K562 (cell line): ENCODE measurements at regions not wholly inside any gene's neighbourhood (a gene's known extent, or its start where the extent isn't known, plus 50 kb on each side); places are given as distances from the start of the nearest gene placed in this dataset.
A peak's percentile ranks its signal among the peaks of the same experiment; 100 is the strongest.

Experiments
- ATAC-seq: fragments of 200-7000 bp; cut with Tn5 transposase; 3 replicates; pipeline ENCODE4 v1.9.1; 2020; ENCODE audit warnings: moderate library complexity
- BruUV-seq: library from RNA; stranded (reverse); fragments of 400-500 nt; replicated peaks from 2 replicates; lab custom pipeline; 2021; lab: Mats Ljungman, UMichigan
- CTCF ChIA-PET: fragments of 300-600 bp; formaldehyde crosslinking; extraction: SDS; loops from one replicate; lab custom pipeline; 2021; ENCODE audit warnings: low intra/inter-chr PET ratio; lab: Yijun Ruan, JAX
- POLR2A ChIA-PET: fragments of 300-600, 350-650 bp; sonication (Branson Sonifier 250); formaldehyde crosslinking; extraction: SDS; loops from one replicate; lab custom pipeline; 2021; ENCODE audit warnings: antibody characterized with exemption, inconsistent platforms; lab: Yijun Ruan, JAX
- DNase-seq, 4 experiments: peaks; one replicate each; pipeline versions ENCODE4 v3.0.0 to v3.0.0-alpha.2; 2011 to 2018; ENCODE audit warnings: low spot score in 3 of 4, mixed read lengths in 3 of 4; ENCODE audit errors: extremely low read depth in 1 of 4
- FAIRE-seq: peaks from 2 replicates; lab custom pipeline; 2011; peaks lifted over from hg19 to GRCh38; lab: Jason Lieb, UNC
- H2AFZ ChIP-seq: 2 replicates; pipeline ENCODE4 v1.6.0; 2011; ENCODE audit warnings: low read depth, low read length, control low read depth, inconsistent platforms
- H3K27ac ChIP-seq: fragments of 200-600 bp; 3 replicates; pipeline ENCODE4 v1.8.0; 2011; ENCODE audit warnings: low read depth, mild to moderate bottlenecking, control low read depth, inconsistent platforms, low read length, moderate library complexity, mixed read lengths; ENCODE audit errors: extremely low read depth
- H3K27me3 ChIP-seq, 2 experiments: fragments of 300-600 bp in 1 of 2; 2 replicates in 1 of 2; 3 replicates in 1 of 2; pipeline versions ENCODE4 v1.6.0 to v1.8.0; 2011; ENCODE audit warnings: inconsistent platforms in 2 of 2, low read length in 2 of 2, mild to moderate bottlenecking in 1 of 2, mixed read lengths in 1 of 2, moderate library complexity in 1 of 2; ENCODE audit not compliant: control insufficient read depth in 2 of 2, insufficient read depth in 2 of 2
- H3K36me3 ChIP-seq: fragments of 300-600 bp; 3 replicates; pipeline ENCODE4 v1.8.0; 2011; ENCODE audit warnings: mild to moderate bottlenecking, low read length, inconsistent platforms; ENCODE audit not compliant: control insufficient read depth, insufficient read depth
- H3K4me1 ChIP-seq, 2 experiments: fragments of 200-600 bp in 1 of 2; replicated peaks in 1 of 2; 2 replicates in 1 of 2; 3 replicates in 1 of 2; pipeline versions ENCODE4 v1.5.1 to v1.8.0; 2011; ENCODE audit warnings: inconsistent platforms in 2 of 2, low read length in 2 of 2, mild to moderate bottlenecking in 1 of 2, mixed read lengths in 1 of 2, moderate library complexity in 1 of 2; ENCODE audit not compliant: control insufficient read depth in 2 of 2, insufficient read depth in 2 of 2
- H3K4me2 ChIP-seq: 2 replicates; pipeline ENCODE4 v1.6.1; 2011; ENCODE audit warnings: low read length, control low read depth, inconsistent platforms, mixed read lengths; ENCODE audit not compliant: insufficient read depth
- H3K4me3 ChIP-seq: fragments of 200-600 bp; sonication (generic), shearing (Covaris generic); 2 replicates; pipeline ENCODE4 v1.5.1; 2016; ENCODE audit warnings: control low read depth, inconsistent platforms
- H3K79me2 ChIP-seq: fragments of 200-600 bp; 3 replicates; pipeline ENCODE4 v1.8.0; 2011; ENCODE audit warnings: low read length, inconsistent platforms; ENCODE audit not compliant: control insufficient read depth, insufficient read depth
- H3K9ac ChIP-seq, 2 experiments: 2 replicates each; pipeline versions ENCODE4 v1.6.0 to v1.6.1; 2011; ENCODE audit warnings: low read depth in 2 of 2, low read length in 2 of 2, control low read depth in 1 of 2, inconsistent platforms in 1 of 2, mild to moderate bottlenecking in 1 of 2, mixed read lengths in 1 of 2; ENCODE audit not compliant: insufficient read depth in 1 of 2
- H3K9me1 ChIP-seq: one replicate; pipeline ENCODE4 v1.6.0; 2011; ENCODE audit warnings: inconsistent platforms, mild to moderate bottlenecking, low read length, moderate library complexity; ENCODE audit not compliant: control insufficient read depth, insufficient read depth
- H3K9me3 ChIP-seq: replicated peaks from 2 replicates; pipeline ENCODE4 v1.5.1; 2011; ENCODE audit warnings: low read depth, low read length, inconsistent platforms; ENCODE audit not compliant: control insufficient read depth, insufficient read depth
- H4K20me1 ChIP-seq: replicated peaks from 2 replicates; pipeline ENCODE4 v1.6.1; 2011; ENCODE audit warnings: low read length, inconsistent platforms, mixed read lengths; ENCODE audit not compliant: control insufficient read depth, insufficient read depth
- ATF7 ChIP-seq: fragments of 450-650 bp; IDR thresholded peaks from 2 replicates; pipeline ENCODE4 v1.7.1; 2014; ENCODE audit warnings: mild to moderate bottlenecking, moderate library complexity
- BDP1 ChIP-seq: IDR thresholded peaks from 3 replicates; pipeline ENCODE4 v1.6.1; 2011; ENCODE audit not compliant: insufficient read length, insufficient read depth
- CBX2 ChIP-seq: fragments of 200-600 bp; sonication (generic); IDR thresholded peaks from one replicate; pipeline ENCODE4 v1.6.1; 2012; ENCODE audit warnings: mild to moderate bottlenecking, low read length, inconsistent platforms; ENCODE audit not compliant: insufficient read depth, poor library complexity, severe bottlenecking
- EGR1 ChIP-seq: fragments of 450-650 bp; conservative IDR thresholded peaks from 2 replicates; pipeline ENCODE4 v1.6.1; 2017; ENCODE audit warnings: mild to moderate bottlenecking
- FOSL1 ChIP-seq: fragments of 200-800 bp; sonication (Bioruptor generic); conservative IDR thresholded peaks from 2 replicates; pipeline ENCODE4 v1.6.1; 2016; ENCODE audit warnings: missing genetic modification characterization, missing compliant biosample characterization
- GABPB1 ChIP-seq: sonication (generic); formaldehyde crosslinking; IDR thresholded peaks from 2 replicates; pipeline ENCODE4 v1.8.0; 2022; ENCODE audit warnings: mild to moderate bottlenecking, missing genetic modification reagents
- GATAD2A ChIP-seq: fragments of 450-650 bp; IDR thresholded peaks from 2 replicates; pipeline ENCODE4 v1.6.1; 2017
- HDAC3 ChIP-seq: fragments of 450-650 bp; IDR thresholded peaks from 2 replicates; pipeline ENCODE4 v1.6.1; 2018; ENCODE audit warnings: borderline replicate concordance, mild to moderate bottlenecking, moderate library complexity; ENCODE audit not compliant: partially characterized antibody
- JUND ChIP-seq, 2 experiments: IDR thresholded peaks; 2 replicates in 1 of 2; 3 replicates in 1 of 2; pipeline ENCODE4 v1.6.1; 2011; ENCODE audit warnings: borderline replicate concordance in 2 of 2, low read depth in 2 of 2, low read length in 2 of 2, improper control_type of control experiment in 1 of 2, missing biosample characterization in 1 of 2, missing genetic modification characterization in 1 of 2, missing genetic modification reagents in 1 of 2
- KLF16 ChIP-seq: IDR thresholded peaks from 2 replicates; pipeline ENCODE4 v1.6.1; 2016; ENCODE audit warnings: antibody characterized with exemption
- MEF2A ChIP-seq: IDR thresholded peaks from 2 replicates; pipeline ENCODE4 v1.6.1; 2011; ENCODE audit warnings: low read depth, mild to moderate bottlenecking, low read length, moderate library complexity; ENCODE audit not compliant: control insufficient read depth
- MTF1 ChIP-seq: fragments of 250-450 bp; sonication (Bioruptor Pico); IDR thresholded peaks from 2 replicates; pipeline ENCODE4 v1.9.0; 2021; ENCODE audit warnings: moderate library complexity, mild to moderate bottlenecking, inconsistent platforms, borderline replicate concordance
- NFIX ChIP-seq: fragments of 250-450 bp; sonication (Bioruptor Pico); IDR thresholded peaks from 2 replicates; pipeline ENCODE4 v1.4.0; 2020; ENCODE audit warnings: low read depth, mild to moderate bottlenecking, moderate library complexity
- SP1 ChIP-seq: sonication (generic); formaldehyde crosslinking; IDR thresholded peaks from 2 replicates; pipeline ENCODE4 v1.8.1; 2022; ENCODE audit warnings: mild to moderate bottlenecking, missing genetic modification reagents
- TFAM ChIP-seq: fragments of 250-450 bp; sonication (Bioruptor Pico); conservative IDR thresholded peaks from 2 replicates; pipeline ENCODE4 v1.5.0; 2021; ENCODE audit warnings: mild to moderate bottlenecking, moderate library complexity
- ZNF143 ChIP-seq: sonication (generic); formaldehyde crosslinking; IDR thresholded peaks from 2 replicates; pipeline ENCODE4 v1.9.0; 2022; ENCODE audit warnings: mild to moderate bottlenecking, missing genetic modification reagents
- ZNF408 ChIP-seq: fragments of 250-450 bp; sonication (Bioruptor Pico); IDR thresholded peaks from 2 replicates; pipeline ENCODE4 v1.4.0; 2020; ENCODE audit warnings: low read depth, mild to moderate bottlenecking, moderate library complexity
- WGBS: fragments of 100-300 bp; shearing (Covaris generic); methylation state at CpG from one replicate; pipeline ENCODE4 v1.1.6; 2016; ENCODE audit warnings: low coverage, mixed read lengths; ENCODE audit not compliant: insufficient coverage; ENCODE audit errors: missing lambda C conversion rate; 5-methylcytosine and 5-hydroxymethylcytosine counted together
- in situ Hi-C: fragments of 300-500 bp; cut with MboI; formaldehyde crosslinking; loops from 4 replicates; pipeline ENCODE4 v1.15.0; 2018; ENCODE audit warnings: inconsistent platforms, mixed read lengths
- intact Hi-C: fragments of 100-400 bp; cut with micrococcal nuclease; formaldehyde crosslinking; loops from 2 replicates; pipeline ENCODE4 v1.14.2; 2022
- TF ChIP-seq, protein P1 (sequence below): fragments of 450-650 bp; IDR thresholded peaks from 2 replicates; pipeline ENCODE4 v1.6.1; 2016; ENCODE audit warnings: missing biosample characterization, missing genetic modification characterization
- TF ChIP-seq, protein P2 (sequence below): fragments of 250-450 bp; sonication (Bioruptor Pico); IDR thresholded peaks from 2 replicates; pipeline ENCODE4 v1.8.0; 2021; ENCODE audit warnings: moderate library complexity, mild to moderate bottlenecking, inconsistent platforms
- TF ChIP-seq, protein P3 (sequence below), 2 experiments: fragments of 450-650 bp in 1 of 2; sonication (generic) in 1 of 2; formaldehyde crosslinking in 1 of 2; IDR thresholded peaks in 1 of 2; conservative IDR thresholded peaks in 1 of 2; 2 replicates each; pipeline versions ENCODE4 v1.6.1 to v1.8.1; 2016 to 2023; ENCODE audit warnings: mild to moderate bottlenecking in 2 of 2, moderate library complexity in 2 of 2, inconsistent platforms in 1 of 2, missing genetic modification reagents in 1 of 2
- TF ChIP-seq, protein P4 (sequence below): sonication (generic); IDR thresholded peaks from 2 replicates; pipeline ENCODE4 v1.6.1; 2016

DNA sequence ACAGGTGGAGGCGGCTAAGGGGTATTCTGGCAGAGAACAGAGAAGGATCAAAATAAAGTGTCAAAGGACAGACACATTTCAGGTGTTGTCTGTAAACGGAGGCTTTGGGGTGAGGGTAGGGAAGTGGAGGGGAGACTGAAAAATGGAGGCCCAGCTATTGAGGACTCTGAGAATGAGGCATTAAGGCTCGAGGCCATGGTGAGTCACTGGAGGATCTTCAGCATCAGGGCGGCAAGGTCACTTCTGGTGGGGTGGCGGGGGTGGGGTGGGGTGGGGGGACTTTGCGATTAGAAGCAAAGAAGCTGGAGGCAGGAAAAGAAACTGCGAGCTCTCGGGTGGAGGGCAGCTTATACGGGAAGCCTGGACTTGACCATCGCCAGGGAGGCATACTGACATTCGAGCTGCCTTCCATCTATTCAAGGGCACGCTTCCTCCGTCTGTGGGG is 58.4 kb upstream of the PCGF5 start:
- Histone ChIP-seq H3K4me3 (peak overlapping the region; percentile 78), H3K9me1 (no peaks in the 10 kb centered on the region), H3K27me3 (no peaks in the 10 kb centered on the region), H3K36me3 (no peaks in the 10 kb centered on the region), H4K20me1 (peaks cover 7% of the 10 kb centered on the region; the same call in 1 of the 2 replicates), H3K79me2 (peaks cover 38% of the 10 kb centered on the region), H3K4me2 (peak overlapping the region; percentile 78), H3K9me3 (no peaks in the 10 kb centered on the region), H3K9ac (peak overlapping the region; percentile 78 to 94), H3K27ac (peak overlapping the region; percentile 70; the same call in 2 of the 3 replicates), H2AFZ (peak overlapping the region; percentile 92), H3K4me1 (peaks cover 8 to 16% of the 10 kb centered on the region in 2 experiments; a peak in 4 of 5 replicates)
- no peak for FAIRE-seq
- ATAC-seq, result peak; percentile 22
- POLR2A ChIA-PET, result interaction anchor here (0.7 to 1.3 kb wide), 5 partner anchors 18 to 74 kb away, joined by 3 to 6 read pairs (median 4); no protein-coding TSS in a partner anchor
- intact Hi-C loops, result loop anchor here (5.0 kb wide), 3 partner anchors 60 to 85 kb away; partner anchors contain the start of gene PCGF5
- CTCF ChIA-PET, result no interaction called here
- in situ Hi-C loops, result no loop called here
- BruUV-seq, result no TSS peak
- WGBS, result 0% methylated on average over 1 of the region's 13 CpGs
- DNase-seq, result peak; percentile 18 to 54 (median 39)
- TF ChIP-seq TFAM (CRISPR knock-in tag) (no peak), BDP1 (no peak), KLF16 (no peak), NFIX (no peak), EGR1 (0 out of 2 replicates have a peak, but pooled peaks have one; percentile 10), ZNF143 (CRISPR knock-in tag) (no peak), GABPB1 (CRISPR knock-in tag) (no peak), SP1 (CRISPR knock-in tag) (no peak), ZNF408 (no peak), FOSL1 (tag) (peak; percentile 42; the same call in 1 of the 2 replicates), MEF2A (no peak), JUND (IDR thresholded peaks at IDR 0.05; ENCODE audit: borderline replicate concordance, low read depth, low read length) (peak; percentile 43; the same call in 1 of the 2 replicates), JUND (tag; IDR thresholded peaks at IDR 0.05; ENCODE audit: borderline replicate concordance, low read depth, low read length) (no peak), HDAC3 (no peak), CBX2 (no peak), ATF7 (no peak), GATAD2A (no peak), MTF1 (no peak)
- TF ChIP-seq, protein P1, sequence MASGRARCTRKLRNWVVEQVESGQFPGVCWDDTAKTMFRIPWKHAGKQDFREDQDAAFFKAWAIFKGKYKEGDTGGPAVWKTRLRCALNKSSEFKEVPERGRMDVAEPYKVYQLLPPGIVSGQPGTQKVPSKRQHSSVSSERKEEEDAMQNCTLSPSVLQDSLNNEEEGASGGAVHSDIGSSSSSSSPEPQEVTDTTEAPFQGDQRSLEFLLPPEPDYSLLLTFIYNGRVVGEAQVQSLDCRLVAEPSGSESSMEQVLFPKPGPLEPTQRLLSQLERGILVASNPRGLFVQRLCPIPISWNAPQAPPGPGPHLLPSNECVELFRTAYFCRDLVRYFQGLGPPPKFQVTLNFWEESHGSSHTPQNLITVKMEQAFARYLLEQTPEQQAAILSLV (tag), result no peak
- TF ChIP-seq, protein P2, sequence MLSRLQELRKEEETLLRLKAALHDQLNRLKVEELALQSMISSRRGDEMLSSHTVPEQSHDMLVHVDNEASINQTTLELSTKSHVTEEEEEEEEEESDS (CRISPR knock-in tag), result no peak
- TF ChIP-seq, protein P3, sequence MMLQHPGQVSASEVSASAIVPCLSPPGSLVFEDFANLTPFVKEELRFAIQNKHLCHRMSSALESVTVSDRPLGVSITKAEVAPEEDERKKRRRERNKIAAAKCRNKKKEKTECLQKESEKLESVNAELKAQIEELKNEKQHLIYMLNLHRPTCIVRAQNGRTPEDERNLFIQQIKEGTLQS (IDR thresholded peaks at IDR 0.05), result peak; percentile 20; the same call in 1 of the 2 replicates
- TF ChIP-seq, protein P3 (CRISPR knock-in tag; conservative IDR thresholded peaks at IDR 0.05), result no peak
- TF ChIP-seq, protein P4, sequence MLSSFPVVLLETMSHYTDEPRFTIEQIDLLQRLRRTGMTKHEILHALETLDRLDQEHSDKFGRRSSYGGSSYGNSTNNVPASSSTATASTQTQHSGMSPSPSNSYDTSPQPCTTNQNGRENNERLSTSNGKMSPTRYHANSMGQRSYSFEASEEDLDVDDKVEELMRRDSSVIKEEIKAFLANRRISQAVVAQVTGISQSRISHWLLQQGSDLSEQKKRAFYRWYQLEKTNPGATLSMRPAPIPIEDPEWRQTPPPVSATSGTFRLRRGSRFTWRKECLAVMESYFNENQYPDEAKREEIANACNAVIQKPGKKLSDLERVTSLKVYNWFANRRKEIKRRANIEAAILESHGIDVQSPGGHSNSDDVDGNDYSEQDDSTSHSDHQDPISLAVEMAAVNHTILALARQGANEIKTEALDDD, result no peak
